ENCODE measurements at regions not wholly inside any gene's neighbourhood (a gene's known extent, or its start where the extent isn't known, plus 50 kb on each side); places are given as distances from the start of the nearest gene placed in this dataset.

DNA sequence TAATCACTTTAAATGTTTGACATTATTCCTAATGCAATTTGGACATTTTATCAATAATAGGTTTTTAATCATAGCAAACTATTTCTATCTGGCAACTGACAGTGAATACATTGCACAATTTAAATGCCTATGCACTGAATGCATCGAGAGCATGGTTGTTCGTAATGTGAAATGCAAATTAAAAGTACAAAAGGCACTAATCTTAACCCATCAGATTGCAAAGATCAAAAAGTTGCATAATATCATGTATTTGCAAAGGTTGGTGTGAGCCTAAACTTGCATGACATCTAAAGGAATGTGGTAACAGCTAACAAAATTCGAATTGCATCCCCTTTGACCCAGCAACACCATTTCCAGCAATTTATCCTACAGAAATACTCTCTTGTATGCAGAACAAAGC is 469.9 kb upstream of the IRAK1BP1 start:
- TF ChIP-seq, protein P1, sequence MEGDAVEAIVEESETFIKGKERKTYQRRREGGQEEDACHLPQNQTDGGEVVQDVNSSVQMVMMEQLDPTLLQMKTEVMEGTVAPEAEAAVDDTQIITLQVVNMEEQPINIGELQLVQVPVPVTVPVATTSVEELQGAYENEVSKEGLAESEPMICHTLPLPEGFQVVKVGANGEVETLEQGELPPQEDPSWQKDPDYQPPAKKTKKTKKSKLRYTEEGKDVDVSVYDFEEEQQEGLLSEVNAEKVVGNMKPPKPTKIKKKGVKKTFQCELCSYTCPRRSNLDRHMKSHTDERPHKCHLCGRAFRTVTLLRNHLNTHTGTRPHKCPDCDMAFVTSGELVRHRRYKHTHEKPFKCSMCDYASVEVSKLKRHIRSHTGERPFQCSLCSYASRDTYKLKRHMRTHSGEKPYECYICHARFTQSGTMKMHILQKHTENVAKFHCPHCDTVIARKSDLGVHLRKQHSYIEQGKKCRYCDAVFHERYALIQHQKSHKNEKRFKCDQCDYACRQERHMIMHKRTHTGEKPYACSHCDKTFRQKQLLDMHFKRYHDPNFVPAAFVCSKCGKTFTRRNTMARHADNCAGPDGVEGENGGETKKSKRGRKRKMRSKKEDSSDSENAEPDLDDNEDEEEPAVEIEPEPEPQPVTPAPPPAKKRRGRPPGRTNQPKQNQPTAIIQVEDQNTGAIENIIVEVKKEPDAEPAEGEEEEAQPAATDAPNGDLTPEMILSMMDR (IDR thresholded peaks at IDR 0.05), result no peak
- no peak for TF ChIP-seq POLR2A (IDR thresholded peaks at IDR 0.05)
